ENCODE measurements at regions not wholly inside any gene's neighbourhood (a gene's known extent, or its start where the extent isn't known, plus 50 kb on each side); places are given as distances from the start of the nearest gene placed in this dataset.
A peak's percentile ranks its signal among the peaks of the same experiment; 100 is the strongest.
"Not testable (repeated sequence)": the region's sequence is repeated elsewhere in the genome, so short reads cannot be mapped to it uniquely, and the experiment has no call there.

DNA sequence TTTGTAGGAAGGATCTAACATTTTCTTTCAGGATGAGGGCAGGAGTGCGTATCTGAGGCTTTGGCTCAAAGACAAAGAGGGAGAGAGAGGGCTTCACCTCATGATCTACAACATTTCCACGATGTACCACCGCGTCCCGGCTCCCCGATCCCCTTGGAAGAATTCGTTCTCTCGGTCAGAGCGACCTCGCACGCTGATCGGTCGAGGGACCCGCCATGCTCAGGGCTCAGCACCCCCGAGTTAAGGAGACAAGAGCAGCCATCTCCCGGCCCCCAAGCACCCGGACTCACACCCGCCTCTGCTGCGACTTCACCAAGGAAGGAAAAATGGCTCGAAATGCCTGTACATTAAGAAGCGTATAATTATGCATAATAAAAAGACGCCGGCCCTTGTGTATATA is 89.5 kb upstream of the RPL38 start:
- no peak for DNase-seq (ENCODE audit: low spot score)

- no peak for DNase-seq (ENCODE audit: low spot score)
Observed at GRCh38 chr17:74114881-74115470, 88.5 kb upstream of the RPL38 start.

- DNase-seq (ENCODE audit: low spot score) = no peak
Observed at GRCh38 chr17:74115586-74115985, 87.9 kb upstream of the RPL38 start.

- no peak for DNase-seq (ENCODE audit: low spot score)
Observed at GRCh38 chr17:74116087-74116717, 87.3 kb upstream of the RPL38 start.

DNA sequence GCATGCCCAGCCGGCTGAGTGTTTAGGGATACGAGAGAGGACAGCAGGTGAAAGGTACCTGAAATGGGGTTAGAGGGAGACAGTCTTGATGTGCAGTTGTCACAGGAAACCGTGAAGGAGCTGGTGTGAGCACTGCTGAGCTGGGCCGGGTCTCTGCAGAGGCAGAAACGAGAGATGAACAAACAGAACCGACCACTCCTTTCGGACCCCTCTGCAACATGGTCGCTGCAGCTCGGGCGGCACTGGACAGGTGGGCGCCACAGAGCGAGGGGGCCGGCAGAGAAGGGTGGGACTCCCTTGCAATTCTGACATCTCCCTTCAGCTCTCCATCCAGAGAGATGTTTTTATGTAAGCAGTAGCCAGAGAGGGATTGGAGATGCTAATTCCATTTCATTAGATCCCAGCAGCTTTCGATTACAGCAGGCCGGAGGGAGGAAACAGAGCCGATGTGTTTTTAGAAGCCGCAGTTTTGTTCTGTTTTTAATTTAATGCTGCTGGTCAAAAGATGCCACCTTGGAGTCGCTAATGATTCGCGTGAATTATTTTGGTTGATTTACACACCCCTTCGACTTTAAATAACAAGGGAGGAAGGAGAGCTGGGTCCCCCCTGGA is 86.3 kb upstream of the RPL38 start:
- DNase-seq (ENCODE audit: low spot score) = no peak

GRCh38 chr17:74117999-74118421 is 85.5 kb upstream of the RPL38 start:
- no peak for DNase-seq (ENCODE audit: low spot score)

DNA sequence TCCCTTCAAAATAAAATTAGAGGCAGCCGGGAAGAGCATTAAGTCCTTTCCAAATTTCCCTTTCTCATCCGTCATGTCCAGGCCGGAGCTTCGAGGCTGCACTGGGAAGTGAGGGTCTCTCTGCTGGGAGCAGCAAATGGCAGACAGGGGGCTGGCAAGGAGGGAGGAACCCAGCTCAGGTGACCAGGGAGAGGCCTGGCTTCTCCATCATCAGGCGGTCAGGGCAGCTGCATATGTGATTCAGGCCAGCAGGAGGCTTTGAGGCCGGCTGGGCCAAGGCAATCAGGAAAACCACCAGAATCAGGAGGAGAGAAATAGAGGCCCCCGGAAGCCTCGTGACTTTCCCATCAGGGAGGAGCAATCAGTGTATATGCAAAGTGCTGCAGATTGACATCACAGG is 85.0 kb upstream of the RPL38 start:
- DNase-seq (ENCODE audit: low spot score) = peak; percentile 57

- no peak for DNase-seq (ENCODE audit: low spot score)
Observed at GRCh38 chr17:74119049-74119580, 84.4 kb upstream of the RPL38 start.

DNA sequence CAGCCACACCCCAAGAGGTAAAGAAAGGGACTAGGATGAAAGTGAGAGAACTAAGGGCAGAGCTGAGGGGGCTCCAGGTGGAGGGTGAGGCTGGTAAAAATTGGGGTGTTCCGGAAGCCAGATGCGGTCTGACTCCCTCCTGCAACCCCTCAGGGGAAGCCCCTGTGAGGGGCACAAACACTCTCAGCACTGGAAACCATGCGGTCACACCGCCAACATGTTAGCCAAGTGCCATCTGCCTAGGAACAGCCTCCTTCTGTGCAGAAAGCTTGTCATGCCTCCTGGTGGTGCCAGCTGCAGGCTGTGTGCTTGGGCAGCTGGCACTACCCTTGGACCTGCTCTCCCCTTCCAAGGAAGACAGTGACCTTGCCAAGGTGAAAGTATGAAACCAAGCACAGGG is 83.5 kb upstream of the RPL38 start:
- no peak for DNase-seq (ENCODE audit: low spot score)

DNA sequence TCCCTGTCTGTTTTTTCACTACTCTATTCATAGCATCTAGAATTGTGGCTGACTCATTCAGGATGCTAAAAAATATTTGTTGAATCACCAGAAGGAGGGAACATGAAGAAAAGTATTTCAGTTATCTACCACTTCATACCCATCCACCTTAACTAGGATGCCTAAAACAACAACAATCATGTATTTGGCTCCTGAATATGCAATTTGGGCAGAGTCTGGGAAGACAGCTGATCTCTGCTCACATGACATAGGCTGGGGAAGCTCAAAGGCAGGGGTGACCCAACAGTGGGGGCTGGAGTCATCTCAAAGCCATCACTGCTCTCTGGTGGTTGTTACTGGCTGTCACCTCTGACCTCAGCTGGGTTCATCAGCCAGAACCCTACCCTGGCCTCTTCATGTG is 80.1 kb upstream of the RPL38 start:
- no peak for DNase-seq (ENCODE audit: low spot score)

DNA sequence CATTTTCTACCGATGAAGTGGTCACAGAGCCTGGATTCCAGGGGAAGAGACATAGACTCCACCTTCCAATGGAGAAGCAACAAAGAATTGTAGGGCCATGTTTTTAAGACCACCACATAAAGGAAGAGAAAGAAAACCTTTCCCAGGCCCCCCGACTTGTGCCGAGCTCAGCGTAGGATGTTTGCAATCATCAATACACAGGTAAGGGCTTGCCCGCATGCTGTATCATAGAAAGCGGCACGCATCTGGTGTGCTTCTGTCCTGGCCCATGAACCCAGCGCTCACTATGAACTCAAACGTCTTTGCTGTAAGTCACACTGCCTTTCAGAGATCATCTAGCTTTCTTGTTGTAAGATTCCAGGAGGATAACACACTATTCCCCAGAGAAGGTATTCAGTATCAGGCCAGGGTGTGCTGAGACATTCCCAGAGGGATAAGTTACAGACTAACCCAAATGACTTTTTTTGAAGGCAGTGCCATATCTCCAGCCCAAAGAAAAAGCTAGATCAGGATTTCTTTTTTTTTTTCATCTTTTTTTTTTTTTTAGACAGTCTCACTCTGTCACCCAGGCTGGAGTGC is 79.5 kb upstream of the RPL38 start:
- no peak for DNase-seq (ENCODE audit: low spot score)

- no peak for DNase-seq (ENCODE audit: low spot score)
Observed at GRCh38 chr17:74125156-74125555, 78.3 kb upstream of the RPL38 start.

- no peak for DNase-seq (ENCODE audit: low spot score)
Observed at GRCh38 chr17:74126179-74126900, 77.1 kb upstream of the RPL38 start.

GRCh38 chr17:74126959-74127358 is 76.5 kb upstream of the RPL38 start:
- no peak for DNase-seq (ENCODE audit: low spot score)

DNA sequence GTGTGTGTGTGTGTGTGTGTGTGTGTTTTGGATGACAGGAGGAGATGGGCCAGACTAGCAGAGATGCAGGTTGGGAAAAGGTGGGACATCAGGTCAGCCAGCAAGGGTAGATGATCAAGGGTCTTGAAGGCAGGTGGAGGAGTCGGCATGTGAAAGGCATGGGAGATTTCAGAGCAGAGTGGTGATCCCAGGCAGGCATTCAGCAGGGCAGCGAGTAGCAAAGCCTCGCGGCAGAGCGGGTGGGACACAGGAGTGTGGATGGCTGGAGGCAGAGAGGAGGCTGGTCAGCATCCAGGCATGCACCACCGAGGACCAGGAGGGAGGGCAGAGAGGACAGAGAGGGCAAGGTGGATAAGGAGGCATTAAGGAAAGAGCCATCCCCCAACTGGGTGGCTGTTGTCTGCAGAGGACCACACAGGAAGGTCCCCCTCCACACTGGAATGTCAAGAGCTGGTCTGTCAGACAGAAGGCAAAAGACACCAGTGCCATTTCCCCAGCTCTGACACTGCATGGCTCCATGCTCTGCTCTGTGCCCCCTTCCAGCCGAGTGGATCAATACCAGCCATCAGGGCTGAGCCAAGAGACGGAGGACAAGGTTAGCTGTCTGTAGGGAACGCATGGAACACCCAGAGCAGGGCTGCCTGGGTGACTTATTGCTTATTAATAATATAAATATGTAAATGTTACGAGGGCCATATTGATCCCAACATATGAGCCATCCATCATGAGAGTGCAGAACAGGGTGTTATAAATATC is 74.8 kb upstream of the RPL38 start:
- DNase-seq (ENCODE audit: low spot score) = no peak

DNA sequence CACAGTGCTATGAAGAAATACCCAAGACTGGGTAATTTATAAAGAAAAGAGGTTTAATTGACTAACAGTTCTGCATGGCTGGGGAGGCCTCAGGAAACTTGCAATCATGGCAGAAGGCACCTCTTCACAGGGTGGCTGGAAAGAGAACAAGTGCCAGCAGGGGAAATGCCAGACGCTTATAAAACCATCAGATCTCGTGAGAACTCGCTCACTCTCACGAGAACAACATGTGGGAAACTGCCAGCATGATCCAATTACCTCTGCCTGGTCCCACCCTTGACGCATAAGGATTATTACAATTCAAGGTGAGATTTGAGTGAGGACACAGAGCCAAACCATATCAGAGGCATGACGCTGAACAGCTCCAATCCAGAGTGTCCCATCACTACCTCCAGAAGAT is 73.7 kb upstream of the RPL38 start:
- DNase-seq (ENCODE audit: low spot score) = not testable (repeated sequence)

DNA sequence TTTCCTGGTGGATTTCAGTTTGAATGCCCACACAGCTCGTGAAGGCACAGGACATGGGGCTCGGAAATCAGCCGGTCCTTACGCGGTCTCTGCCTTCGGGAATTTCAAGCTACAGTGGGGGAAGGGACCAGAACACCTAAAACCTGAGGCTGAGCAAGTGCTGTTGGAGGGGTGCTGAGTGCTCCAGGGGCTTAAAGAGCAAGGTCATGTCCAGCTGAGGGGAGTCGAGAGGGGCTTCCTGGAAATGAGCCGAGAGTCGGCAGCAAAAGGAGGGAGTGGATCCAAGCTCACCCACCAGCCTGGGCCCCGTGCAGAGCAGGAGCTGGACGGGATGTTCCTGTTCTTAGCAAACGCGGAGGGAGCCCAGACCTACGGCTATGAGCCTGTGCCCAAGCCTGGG is 73.2 kb upstream of the RPL38 start:
- DNase-seq (ENCODE audit: low spot score) = no peak

GRCh38 chr17:74130841-74131240 is 72.6 kb upstream of the RPL38 start:
- no peak for DNase-seq (ENCODE audit: low spot score)

- no peak for DNase-seq (ENCODE audit: low spot score)
Observed at GRCh38 chr17:74132354-74132753, 71.1 kb upstream of the RPL38 start.

GRCh38 chr17:74133740-74134139 is 69.7 kb upstream of the RPL38 start:
- no peak for DNase-seq (ENCODE audit: low spot score)

DNA sequence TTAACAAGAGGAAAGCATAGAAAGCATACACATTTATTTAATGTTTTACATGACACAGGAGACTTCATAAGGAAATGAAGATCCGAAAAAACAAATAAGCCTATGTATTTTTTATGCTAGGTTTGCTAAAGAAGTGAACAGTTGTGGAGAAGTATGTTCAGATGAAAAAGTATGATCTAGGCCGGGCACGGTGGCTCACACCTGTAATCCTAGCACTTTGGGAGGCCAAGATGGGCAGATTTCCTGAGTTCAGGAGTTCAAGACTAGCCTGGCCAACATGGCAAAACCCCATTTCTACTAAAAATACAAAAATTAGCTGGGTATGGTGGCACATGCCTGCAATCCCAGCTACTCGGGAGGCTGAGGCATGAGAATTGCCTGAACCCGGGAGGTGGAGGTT is 69.2 kb upstream of the RPL38 start:
- DNase-seq (ENCODE audit: low spot score) = not testable (repeated sequence)
